ENCODE measurements at regions not wholly inside any gene's neighbourhood (a gene's known extent, or its start where the extent isn't known, plus 50 kb on each side); places are given as distances from the start of the nearest gene placed in this dataset.
"Not testable (repeated sequence)": the region's sequence is repeated elsewhere in the genome, so short reads cannot be mapped to it uniquely, and the experiment has no call there.

- Mint-ChIP-seq H3K4me1 (ENCODE audit: low read depth) (no peaks in the 10 kb centered on the region), H3K4me3 (ENCODE audit: low read depth) (no peak overlapping the region), H3K9me3 (ENCODE audit: low read depth) (no peaks in the 10 kb centered on the region), H3K27me3 (peaks cover 1% of the 10 kb centered on the region), H3K36me3 (ENCODE audit: insufficient read depth) (no peaks in the 10 kb centered on the region), H3K27ac (no peak overlapping the region)
- TF ChIP-seq CTCF (IDR thresholded peaks at IDR 0.05; ENCODE audit: unreplicated experiment) = no peak
- DNase-seq (ENCODE audit: low spot score, unreplicated experiment) = no peak
Observed at GRCh38 chrX:140022482-140022881, 57.2 kb upstream of the CXorf66 start.

GRCh38 chrX:140019134-140019533 lies 53.8 kb upstream of the CXorf66 start:
- H3K4me3 Mint-ChIP-seq (ENCODE audit: low read depth); H3K36me3 Mint-ChIP-seq (ENCODE audit: insufficient read depth); H3K9me3 Mint-ChIP-seq (ENCODE audit: low read depth); DNase-seq (ENCODE audit: low spot score, unreplicated experiment); H3K27me3 Mint-ChIP-seq; H3K4me1 Mint-ChIP-seq (ENCODE audit: low read depth); H3K27ac Mint-ChIP-seq: not testable (repeated sequence)
